NCI-H82 (cell line): ENCODE measurements at regions not wholly inside any gene's neighbourhood (a gene's known extent, or its start where the extent isn't known, plus 50 kb on each side); places are given as distances from the start of the nearest gene placed in this dataset.

Source experiments
- DNase-seq: peaks from one replicate; lab custom pipeline; 2025; lab: John Stamatoyannopoulos, UW

- no peak for DNase-seq
These were observed 53.2 kb upstream of the AMN1 start for GRCh38 chr12:31781894-31782540.

- DNase-seq: no peak
These were observed 51.3 kb upstream of the AMN1 start for GRCh38 chr12:31780096-31780495.

- DNase-seq: no peak
These were observed 49.9 kb upstream of the AMN1 start for GRCh38 chr12:31778687-31779086.
